ENCODE measurements at regions not wholly inside any gene's neighbourhood (a gene's known extent, or its start where the extent isn't known, plus 50 kb on each side); places are given as distances from the start of the nearest gene placed in this dataset.

DNA sequence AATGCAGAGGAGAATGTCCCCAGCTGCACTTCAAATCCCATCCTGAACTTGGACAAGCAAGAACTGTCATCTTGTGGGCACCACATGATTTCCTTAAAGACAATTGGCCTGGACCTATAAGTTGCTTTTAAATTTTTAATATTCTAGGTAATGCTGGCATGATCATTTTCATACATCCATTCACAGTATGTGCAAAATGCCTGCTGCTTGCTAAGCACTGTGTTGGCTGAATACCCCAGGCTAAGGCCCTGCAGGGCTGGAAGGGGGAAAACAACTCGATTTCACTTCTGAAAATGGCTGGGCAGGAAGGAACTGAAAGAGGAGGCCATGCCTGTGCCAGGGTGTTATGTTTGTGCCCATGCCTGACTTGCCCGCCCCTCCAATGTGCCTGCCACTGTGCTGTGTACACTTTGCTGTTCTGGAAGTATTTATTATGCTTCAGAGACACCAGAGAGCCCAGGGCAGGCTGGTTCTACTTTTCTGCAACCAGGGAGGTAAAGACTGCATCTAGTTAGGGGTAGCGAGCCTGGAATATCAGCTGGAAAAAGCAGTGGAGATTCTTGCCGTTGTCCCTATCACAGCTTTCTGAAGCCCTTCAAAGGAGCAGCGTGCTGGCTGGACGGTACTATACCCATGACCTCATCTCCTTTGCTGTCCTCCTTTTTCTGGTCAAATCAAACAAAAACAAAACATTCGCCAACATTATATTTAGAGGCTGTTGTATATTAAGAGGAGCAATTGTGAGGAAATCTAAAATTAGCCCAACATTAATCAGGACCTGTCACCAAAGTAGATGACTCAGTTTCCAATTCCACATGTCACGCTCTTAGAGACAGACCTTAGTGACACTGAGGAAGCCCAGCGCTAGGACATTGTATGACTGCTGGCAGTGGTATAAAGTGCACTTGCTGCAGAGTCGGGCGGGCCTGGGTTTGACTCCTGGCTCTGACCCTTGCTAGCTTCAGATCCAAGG lies 158.1 kb downstream of the DDX1 start:
- no peak for TF ChIP-seq CTCF (IDR thresholded peaks at IDR 0.05)

GRCh38 chr2:15750433-15750814 lies 158.8 kb downstream of the DDX1 start:
- no peak for TF ChIP-seq CTCF (IDR thresholded peaks at IDR 0.05)

DNA sequence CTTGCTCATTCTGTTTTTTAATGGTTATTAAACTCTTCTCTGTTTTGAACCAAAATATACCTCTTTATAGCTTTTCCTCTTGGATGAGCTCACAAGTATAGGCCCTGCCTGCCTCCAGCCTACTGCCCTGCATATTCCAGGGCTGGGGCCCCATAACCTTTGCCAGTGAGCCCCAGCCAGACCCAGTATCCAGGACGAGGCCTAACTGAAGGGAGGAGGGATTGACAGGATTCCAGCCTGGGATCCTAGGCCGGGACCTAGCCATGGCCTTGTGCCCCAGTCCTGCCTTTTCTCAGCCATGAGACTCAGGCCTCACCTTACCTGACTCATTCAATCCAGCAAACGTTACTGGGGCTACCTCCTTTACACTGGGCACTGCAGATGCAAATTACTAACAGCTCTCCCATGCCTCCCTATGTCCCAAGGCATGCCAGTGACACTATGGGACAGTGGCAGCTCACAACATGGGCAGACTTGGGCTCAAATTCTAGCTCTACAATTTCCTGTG lies 159.2 kb downstream of the DDX1 start:
- TF ChIP-seq CTCF (IDR thresholded peaks at IDR 0.05): no peak

- no peak for TF ChIP-seq CTCF (IDR thresholded peaks at IDR 0.05)
Measured at GRCh38 chr2:15751477-15751876, 159.8 kb downstream of the DDX1 start.

DNA sequence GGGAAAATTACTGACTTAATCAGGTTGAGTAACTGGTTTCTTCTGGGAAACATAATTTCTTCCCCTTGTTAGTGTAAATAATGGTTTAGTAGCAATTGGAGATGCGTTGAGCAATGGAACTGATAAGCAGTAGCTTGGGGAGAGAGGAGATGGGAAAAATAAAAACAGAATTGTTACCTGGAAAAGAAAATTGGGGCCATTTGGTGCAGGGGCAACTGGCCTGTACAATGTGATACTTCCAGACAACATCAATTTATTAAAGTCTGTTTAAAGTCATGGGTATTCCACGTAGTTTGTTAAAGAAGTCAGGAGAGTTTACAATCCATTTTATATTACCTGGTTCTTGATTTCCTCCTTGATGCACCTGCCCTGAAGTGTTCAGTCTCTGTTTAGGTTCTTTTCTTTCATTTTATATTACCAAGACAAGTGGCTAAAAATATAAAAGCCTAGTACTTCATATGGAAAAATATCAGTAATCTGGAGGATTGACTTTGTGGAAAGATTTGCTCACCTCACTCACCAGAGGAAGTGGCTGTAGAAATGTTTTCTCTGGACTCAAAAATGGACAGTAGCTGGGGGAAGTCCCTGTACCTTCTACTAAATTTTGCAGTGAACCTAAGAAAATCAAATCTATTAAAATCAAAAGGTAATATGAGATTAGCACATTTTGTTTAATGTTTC lies 161.0 kb downstream of the DDX1 start:
- TF ChIP-seq CTCF (IDR thresholded peaks at IDR 0.05): no peak

DNA sequence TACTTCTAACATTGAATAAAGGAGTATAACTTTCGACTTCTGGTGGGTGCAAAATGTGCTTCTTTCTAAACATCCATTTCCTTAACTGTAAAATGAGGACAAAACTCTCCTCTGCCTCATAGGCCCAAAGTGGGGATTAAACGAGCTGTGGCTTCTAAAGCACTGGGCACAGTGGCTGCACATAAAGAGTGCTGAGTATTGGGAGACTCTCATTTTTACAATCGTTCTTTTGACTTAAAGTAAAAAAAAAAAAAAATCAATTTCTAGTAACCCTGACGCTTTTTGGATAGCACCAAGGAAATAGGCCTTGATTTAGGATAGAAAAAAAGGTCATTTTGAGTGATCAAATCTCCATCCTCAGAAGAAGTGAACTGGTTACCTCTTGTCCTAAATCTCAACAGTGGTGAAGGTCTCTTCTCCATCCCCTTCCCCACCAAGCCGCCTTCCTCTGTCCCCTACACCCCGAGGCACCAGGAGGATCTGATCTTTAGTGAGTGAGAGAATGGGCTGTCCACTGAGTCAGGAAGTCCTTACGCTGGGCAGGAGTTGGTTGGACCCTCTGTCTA lies 161.6 kb downstream of the DDX1 start:
- TF ChIP-seq CTCF (IDR thresholded peaks at IDR 0.05): no peak

GRCh38 chr2:15753811-15754702 lies 162.4 kb downstream of the DDX1 start:
- TF ChIP-seq CTCF (IDR thresholded peaks at IDR 0.05): no peak

All from LNCAP (cell line).